ENCODE measurements at regions not wholly inside any gene's neighbourhood (a gene's known extent, or its start where the extent isn't known, plus 50 kb on each side); places are given as distances from the start of the nearest gene placed in this dataset.

- H3K36me3 ChIP-seq (ENCODE audit: insufficient read depth) = peaks cover 3% of the 10 kb centered on the region; the same call in 1 of the 2 replicates
- H2AFZ ChIP-seq = no peak overlapping the region
- H3F3A ChIP-seq (replicated peaks; ENCODE audit: low read depth) = no peaks in the 10 kb centered on the region
- no peak for DNase-seq (ENCODE audit: low spot score)
- TF ChIP-seq EZH2phosphoT487 (IDR thresholded peaks at IDR 0.05; ENCODE audit: unreplicated experiment) (no peak), EZH2 (IDR thresholded peaks at IDR 0.05; ENCODE audit: low read depth, unreplicated experiment) (no peak), ZNF114 (CRISPR knock-in tag; IDR thresholded peaks at IDR 0.05) (no peak), ETS1 (IDR thresholded peaks at IDR 0.05) (no peak), ZNF462 (CRISPR knock-in tag; IDR thresholded peaks at IDR 0.05) (no peak), POLR2AphosphoS5 (IDR thresholded peaks at IDR 0.05; ENCODE audit: low read depth) (no peak), CREB1 (CRISPR knock-in tag; IDR thresholded peaks at IDR 0.05; ENCODE audit: low read depth) (no peak), STAT1 (IDR thresholded peaks at IDR 0.05; ENCODE audit: unreplicated experiment) (no peak), ZNF331 (CRISPR knock-in tag; IDR thresholded peaks at IDR 0.05; ENCODE audit: low read depth) (no peak), NANOG (IDR thresholded peaks at IDR 0.05; ENCODE audit: borderline replicate concordance) (no peak), REST (IDR thresholded peaks at IDR 0.05; ENCODE audit: unreplicated experiment) (no peak), JUNB (IDR thresholded peaks at IDR 0.05; ENCODE audit: unreplicated experiment) (no peak)
- no peaks in the 10 kb centered on the region for H4K20me1 ChIP-seq (replicated peaks; ENCODE audit: insufficient read depth)
- Mint-ChIP-seq H3K4me1 (no peaks in the 10 kb centered on the region), H3K27ac (no peak overlapping the region), H3K27me3 (ENCODE audit: insufficient read depth, low read depth, poor library complexity) (no peaks in the 10 kb centered on the region), H3K9me3 (peaks cover 3% of the 10 kb centered on the region; the same call in 1 of the 3 replicates), H3K36me3 (ENCODE audit: low read depth) (no peaks in the 10 kb centered on the region), H3K4me3 (no peak overlapping the region)
- H3K79me2 ChIP-seq (replicated peaks; ENCODE audit: insufficient read depth) = no peaks in the 10 kb centered on the region
- no peaks in the 10 kb centered on the region for H3K27me3 ChIP-seq (ENCODE audit: insufficient read depth)
- no peak overlapping the region for H3K4me3 ChIP-seq
- H3K4me1 ChIP-seq (ENCODE audit: insufficient read depth) = no peaks in the 10 kb centered on the region
- H3K9me2 ChIP-seq (ENCODE audit: insufficient read depth) = 0 out of 2 replicates have a peak, but pooled peaks cover 5% of the 10 kb centered on the region
- no peak overlapping the region for H3K4me2 ChIP-seq
- no peak for ATAC-seq
- no peak overlapping the region for H3K27ac ChIP-seq (ENCODE audit: low read depth)
Observed at GRCh38 chr2:215190588-215190987, 52.2 kb upstream of the ABCA12 start.

All from GM23338 (cell line).